ENCODE measurements at regions not wholly inside any gene's neighbourhood (a gene's known extent, or its start where the extent isn't known, plus 50 kb on each side); places are given as distances from the start of the nearest gene placed in this dataset.

- TF ChIP-seq CTCF (IDR thresholded peaks at IDR 0.05; ENCODE audit: insufficient read depth, low read length, severe bottlenecking), result no peak
Observed at GRCh38 chr6:14634072-14634471, 516.5 kb downstream of the CD83 start.

GRCh38 chr6:14635195-14635594 is 517.6 kb downstream of the CD83 start:
- no peak overlapping the region for H3K4me3 ChIP-seq (ENCODE audit: low read depth, low read length)
- DNase-seq (ENCODE audit: low read depth), result peak; percentile 33
- H3K27me3 ChIP-seq (ENCODE audit: control insufficient read depth, insufficient read depth, low read length), result no peaks in the 10 kb centered on the region
- FAIRE-seq, result no peak
- H3K36me3 ChIP-seq (ENCODE audit: control insufficient read depth, insufficient read depth, low read length), result no peaks in the 10 kb centered on the region
- TF ChIP-seq CTCF (IDR thresholded peaks at IDR 0.05; ENCODE audit: insufficient read depth, low read length, severe bottlenecking), result no peak

More at GRCh38 chr6:14634072-14634471, 516.5 kb downstream of the CD83 start:
- H3K27me3 ChIP-seq (ENCODE audit: control insufficient read depth, insufficient read depth, low read length), result no peaks in the 10 kb centered on the region
- no peak for FAIRE-seq
- DNase-seq (ENCODE audit: low read depth), result no peak
- H3K4me3 ChIP-seq (ENCODE audit: low read depth, low read length), result no peak overlapping the region
- no peaks in the 10 kb centered on the region for H3K36me3 ChIP-seq (ENCODE audit: control insufficient read depth, insufficient read depth, low read length)

DNA sequence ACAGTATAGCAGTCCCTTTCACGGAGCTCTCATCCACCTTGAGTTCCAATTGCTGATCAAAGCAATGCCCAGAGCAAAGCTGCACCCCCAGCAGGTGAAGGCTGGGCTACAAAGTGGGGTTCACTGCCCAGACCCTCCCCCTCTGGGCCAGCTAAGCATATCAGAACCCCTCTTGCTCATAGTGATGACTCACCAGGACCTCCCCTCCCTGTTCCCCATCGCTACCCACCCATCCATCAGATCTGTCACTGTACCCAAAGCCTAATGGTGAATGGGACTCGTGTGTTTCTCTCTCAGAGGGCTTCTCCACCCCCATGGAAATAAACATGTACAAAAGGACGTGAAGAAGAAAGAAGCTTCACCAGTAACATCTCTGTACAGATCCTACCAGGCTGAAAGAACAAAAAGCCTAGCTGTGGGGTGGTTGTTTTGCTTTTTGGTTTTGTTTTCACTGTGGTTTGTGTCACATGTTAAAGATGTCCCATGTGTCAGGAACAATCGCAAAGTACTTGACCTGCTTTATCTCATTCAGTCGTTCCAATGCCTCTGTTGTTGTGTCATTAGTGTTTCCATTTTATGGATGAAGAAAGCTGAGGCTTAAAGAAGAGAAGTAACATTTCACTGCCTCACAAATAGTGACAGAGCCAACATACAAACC is 518.5 kb downstream of the CD83 start:
- DNase-seq (ENCODE audit: low read depth), result no peak
- TF ChIP-seq CTCF (IDR thresholded peaks at IDR 0.05; ENCODE audit: insufficient read depth, low read length, severe bottlenecking), result no peak
- no peaks in the 10 kb centered on the region for H3K27me3 ChIP-seq (ENCODE audit: control insufficient read depth, insufficient read depth, low read length)
- no peak for FAIRE-seq
- H3K36me3 ChIP-seq (ENCODE audit: control insufficient read depth, insufficient read depth, low read length), result no peaks in the 10 kb centered on the region
- no peak overlapping the region for H3K4me3 ChIP-seq (ENCODE audit: low read depth, low read length)

DNA sequence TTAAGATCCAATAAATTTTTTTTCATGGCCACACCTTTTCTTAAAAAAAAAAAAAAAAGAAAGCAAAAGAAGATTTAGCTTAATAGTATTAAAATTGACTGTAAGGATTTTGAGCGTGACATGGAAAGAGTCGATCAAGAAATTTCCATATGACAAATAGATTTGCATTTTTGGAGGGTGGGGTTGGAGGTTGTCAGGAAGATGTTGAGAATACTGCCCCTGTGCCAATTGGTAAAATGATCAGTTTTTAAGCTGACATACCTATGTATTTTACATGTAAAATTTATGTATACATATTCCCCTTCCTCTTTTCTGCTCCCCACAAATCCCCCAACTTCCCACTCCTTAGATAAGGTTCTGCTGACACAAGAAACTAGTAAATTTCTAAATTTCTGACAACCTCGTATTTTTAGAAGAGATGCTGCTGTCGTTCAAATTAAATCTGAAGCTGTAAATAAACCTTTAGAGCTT is 520.9 kb downstream of the CD83 start:
- FAIRE-seq (no peak), DNase-seq (ENCODE audit: low read depth) (no peak)
- TF ChIP-seq CTCF (IDR thresholded peaks at IDR 0.05; ENCODE audit: insufficient read depth, low read length, severe bottlenecking), result no peak
- Histone ChIP-seq H3K36me3 (ENCODE audit: control insufficient read depth, insufficient read depth, low read length) (no peaks in the 10 kb centered on the region), H3K4me3 (ENCODE audit: low read depth, low read length) (no peak overlapping the region), H3K27me3 (ENCODE audit: control insufficient read depth, insufficient read depth, low read length) (no peaks in the 10 kb centered on the region)

DNA sequence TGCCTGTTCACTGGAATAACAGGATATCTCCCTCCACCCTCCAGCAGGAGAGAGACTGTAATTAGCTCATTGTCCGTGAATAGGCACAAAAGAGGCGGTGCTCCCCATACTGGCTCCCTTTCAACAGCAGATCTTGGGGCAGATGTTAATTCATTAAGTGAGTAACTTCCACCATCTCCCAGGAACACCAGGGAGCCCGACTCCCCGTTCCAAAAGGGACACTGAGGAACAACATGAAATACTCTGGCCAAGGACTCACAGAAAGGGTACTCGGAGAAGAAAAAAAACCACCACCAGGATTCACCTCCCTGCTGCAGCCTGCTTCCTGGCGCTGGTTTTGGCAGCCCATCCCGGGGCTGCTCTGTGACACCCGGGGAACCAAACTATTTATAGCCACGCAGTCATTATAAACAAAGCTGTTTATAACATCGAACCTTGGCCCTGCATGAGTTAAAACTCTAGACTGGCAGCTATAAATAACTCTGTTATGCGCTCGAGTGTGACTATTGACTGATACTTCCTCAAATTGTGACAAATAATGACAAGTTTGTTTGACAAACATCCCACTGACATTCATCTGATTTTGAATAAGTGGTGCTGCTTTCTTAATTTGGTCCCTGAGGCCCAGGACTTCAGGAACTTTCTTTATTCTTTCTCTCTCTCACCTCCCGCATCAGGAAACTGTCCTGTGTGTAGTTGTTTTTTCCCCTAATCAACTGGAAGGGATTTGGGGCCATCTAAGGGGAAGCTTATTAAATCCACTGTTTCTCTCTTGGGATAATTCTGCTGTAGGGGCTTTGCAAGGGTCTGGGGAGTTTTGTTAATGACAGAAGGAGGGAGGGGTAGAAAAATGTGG is 521.6 kb downstream of the CD83 start:
- no peak for TF ChIP-seq CTCF (IDR thresholded peaks at IDR 0.05; ENCODE audit: insufficient read depth, low read length, severe bottlenecking)

More for the DNA sequence above, 521.6 kb downstream of the CD83 start:
- DNase-seq (ENCODE audit: low read depth) (peak; percentile 57), FAIRE-seq (no peak)
- no peaks in the 10 kb centered on the region for H3K36me3 ChIP-seq (ENCODE audit: control insufficient read depth, insufficient read depth, low read length)
- no peak overlapping the region for H3K4me3 ChIP-seq (ENCODE audit: low read depth, low read length)
- H3K27me3 ChIP-seq (ENCODE audit: control insufficient read depth, insufficient read depth, low read length), result no peaks in the 10 kb centered on the region
